ENCODE measurements at regions not wholly inside any gene's neighbourhood (a gene's known extent, or its start where the extent isn't known, plus 50 kb on each side); places are given as distances from the start of the nearest gene placed in this dataset.

GRCh38 chr3:87132801-87133200, 94.3 kb upstream of the CHMP2B start:
- no peak for TF ChIP-seq CTCF (IDR thresholded peaks at IDR 0.05; ENCODE audit: low read depth, low read length)
- DNase-seq (ENCODE audit: extremely low read depth, low read depth) = no peak

DNA sequence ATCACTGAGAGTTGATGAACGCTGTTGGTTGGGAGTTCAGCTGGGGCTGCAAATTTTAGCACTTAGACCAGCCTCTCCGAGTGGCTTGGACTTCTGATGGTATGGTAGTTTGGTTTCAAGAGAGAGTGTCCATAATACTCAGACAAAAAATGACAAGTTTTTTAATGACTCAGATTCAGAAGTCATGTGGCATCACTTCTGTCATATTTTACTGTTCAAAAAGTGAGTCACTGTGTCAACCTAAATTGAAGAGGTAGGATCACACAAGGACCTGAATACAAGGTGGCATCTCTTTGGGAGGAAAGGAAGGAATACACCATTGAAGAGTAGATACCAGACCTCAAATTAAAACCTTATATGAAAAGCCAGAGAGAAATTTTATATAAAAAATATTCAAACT, 99.1 kb upstream of the CHMP2B start:
- no peak for DNase-seq (ENCODE audit: extremely low read depth, low read depth)
- TF ChIP-seq CTCF (IDR thresholded peaks at IDR 0.05; ENCODE audit: low read depth, low read length) = no peak

GRCh38 chr3:87127281-87127680, 99.8 kb upstream of the CHMP2B start:
- DNase-seq (ENCODE audit: extremely low read depth, low read depth) = no peak
- no peak for TF ChIP-seq CTCF (IDR thresholded peaks at IDR 0.05; ENCODE audit: low read depth, low read length)

DNA sequence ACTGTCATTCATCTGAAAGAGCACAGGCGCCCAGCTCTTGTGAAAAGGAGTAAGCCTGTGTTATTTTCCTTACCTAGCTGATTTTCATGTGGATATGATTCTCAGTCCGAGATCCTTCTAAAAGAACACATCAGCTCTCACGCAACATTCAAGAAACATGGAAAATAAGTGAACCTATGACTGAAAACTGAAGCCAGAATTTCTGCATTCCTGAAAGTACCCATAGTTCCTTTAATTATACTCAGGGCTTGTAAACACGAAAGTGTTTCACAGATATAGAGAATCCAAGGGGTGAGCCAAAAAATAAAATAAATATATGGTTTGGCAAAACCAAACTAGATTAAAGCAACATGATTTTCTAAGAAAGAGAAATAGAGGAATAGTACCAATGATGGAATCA, 100.8 kb upstream of the CHMP2B start:
- no peak for DNase-seq (ENCODE audit: extremely low read depth, low read depth)
- no peak for TF ChIP-seq CTCF (IDR thresholded peaks at IDR 0.05; ENCODE audit: low read depth, low read length)

- DNase-seq (ENCODE audit: extremely low read depth, low read depth) = no peak
- TF ChIP-seq CTCF (IDR thresholded peaks at IDR 0.05; ENCODE audit: low read depth, low read length) = no peak
These were observed 102.0 kb upstream of the CHMP2B start for GRCh38 chr3:87125116-87125515.

- no peak for DNase-seq (ENCODE audit: extremely low read depth, low read depth)
- no peak for TF ChIP-seq CTCF (IDR thresholded peaks at IDR 0.05; ENCODE audit: low read depth, low read length)
These were observed 104.3 kb upstream of the CHMP2B start for GRCh38 chr3:87122766-87123165.

DNA sequence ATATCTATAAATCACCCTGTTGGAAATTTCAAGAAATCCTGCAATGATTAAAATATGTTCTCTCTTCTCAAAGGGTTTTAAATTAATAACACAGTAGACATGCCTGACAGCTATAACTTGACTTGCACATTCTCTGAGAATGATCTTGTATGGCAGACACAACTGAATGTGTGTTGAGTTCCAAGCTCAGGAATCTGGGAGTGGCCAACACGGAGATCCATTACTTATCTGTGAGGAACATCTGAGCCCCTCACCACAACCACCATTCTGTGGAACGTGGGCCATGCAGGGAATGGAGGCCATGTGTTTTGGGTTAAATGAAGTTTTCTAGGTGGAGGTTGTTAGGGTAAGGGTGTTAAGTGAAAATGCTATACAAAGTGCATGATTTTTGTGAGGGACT, 105.3 kb upstream of the CHMP2B start:
- DNase-seq (ENCODE audit: extremely low read depth, low read depth) = no peak
- no peak for TF ChIP-seq CTCF (IDR thresholded peaks at IDR 0.05; ENCODE audit: low read depth, low read length)

All from AG09319 (cell line).